Right renal cortex interstitium (tissue), 3 donors: ENCODE measurements at regions not wholly inside any gene's neighbourhood (a gene's known extent, or its start where the extent isn't known, plus 50 kb on each side); places are given as distances from the start of the nearest gene placed in this dataset.

Experiments
- DNase-seq, 3 donors: peaks; one replicate each; pipeline ENCODE4 v3.0.0-alpha.2; 2013; ENCODE audit warnings: low read depth in 3 of 3, low spot score in 2 of 3

- no peak for DNase-seq
Observed at GRCh38 chr16:49048557-49048956, 233.1 kb downstream of the CBLN1 start.

- no peak for DNase-seq
Observed at GRCh38 chr16:49036126-49036525, 245.5 kb downstream of the CBLN1 start.

- DNase-seq, result no peak
Observed at GRCh38 chr16:49027420-49027819, 254.2 kb downstream of the CBLN1 start.

- no peak for DNase-seq
Observed at GRCh38 chr16:49026566-49027181, 255.0 kb downstream of the CBLN1 start.

- DNase-seq, result no peak
Observed at GRCh38 chr16:49024896-49025295, 256.7 kb downstream of the CBLN1 start.

GRCh38 chr16:49024016-49024415 is 257.6 kb downstream of the CBLN1 start:
- DNase-seq, result no peak

GRCh38 chr16:49023050-49023449 is 258.6 kb downstream of the CBLN1 start:
- DNase-seq, result no peak

- DNase-seq, result no peak
Observed at GRCh38 chr16:49022351-49022963, 259.2 kb downstream of the CBLN1 start.

- peak in 2 of 3 donors; percentile 29 to 41 for DNase-seq
Observed at GRCh38 chr16:49021136-49021535, 260.5 kb downstream of the CBLN1 start.

GRCh38 chr16:49020436-49020835 is 261.2 kb downstream of the CBLN1 start:
- DNase-seq, result no peak

- no peak for DNase-seq
Observed at GRCh38 chr16:49019831-49020230, 261.8 kb downstream of the CBLN1 start.

GRCh38 chr16:49019081-49019633 is 262.5 kb downstream of the CBLN1 start:
- peak; percentile 51 to 74 (median 56) for DNase-seq

- no peak for DNase-seq
Observed at GRCh38 chr16:49018259-49018931, 263.2 kb downstream of the CBLN1 start.

- no peak for DNase-seq
Observed at GRCh38 chr16:49017501-49017900, 264.1 kb downstream of the CBLN1 start.

GRCh38 chr16:49016461-49016860 is 265.2 kb downstream of the CBLN1 start:
- no peak for DNase-seq

- no peak for DNase-seq
Observed at GRCh38 chr16:49015225-49015592, 266.4 kb downstream of the CBLN1 start.

- DNase-seq, result no peak
Observed at GRCh38 chr16:49014277-49015224, 267.1 kb downstream of the CBLN1 start.

- no peak for DNase-seq
Observed at GRCh38 chr16:49013727-49014080, 267.9 kb downstream of the CBLN1 start.

GRCh38 chr16:49012961-49013726 is 268.5 kb downstream of the CBLN1 start:
- no peak for DNase-seq

GRCh38 chr16:49011901-49012300 is 269.7 kb downstream of the CBLN1 start:
- DNase-seq, result no peak
